HG02885 (cell line): ENCODE measurements at regions not wholly inside any gene's neighbourhood (a gene's known extent, or its start where the extent isn't known, plus 50 kb on each side); places are given as distances from the start of the nearest gene placed in this dataset.
"Not testable (repeated sequence)": the region's sequence is repeated elsewhere in the genome, so short reads cannot be mapped to it uniquely, and the experiment has no call there.

Source experiments
- ATAC-seq: cut with Tn5 transposase; IDR thresholded peaks from one replicate; pipeline ENCODE4 v1.9.1; 2021; ENCODE audit warnings: mild to moderate bottlenecking; ENCODE audit not compliant: unreplicated experiment, poor library complexity

- ATAC-seq, result no peak
These were observed 279.8 kb upstream of the SLC14A2 start for GRCh38 chr18:45335282-45336043.

GRCh38 chr18:45336448-45336847 is 278.8 kb upstream of the SLC14A2 start:
- ATAC-seq, result no peak

GRCh38 chr18:45337477-45337876 is 277.8 kb upstream of the SLC14A2 start:
- no peak for ATAC-seq

GRCh38 chr18:45339810-45340550 is 275.3 kb upstream of the SLC14A2 start:
- ATAC-seq, result no peak

GRCh38 chr18:45340884-45341283 is 274.4 kb upstream of the SLC14A2 start:
- ATAC-seq, result no peak

- ATAC-seq, result no peak
These were observed 273.8 kb upstream of the SLC14A2 start for GRCh38 chr18:45341454-45341853.

GRCh38 chr18:45342166-45342565 is 273.1 kb upstream of the SLC14A2 start:
- no peak for ATAC-seq

- no peak for ATAC-seq
These were observed 272.6 kb upstream of the SLC14A2 start for GRCh38 chr18:45342653-45343052.

GRCh38 chr18:45343365-45343764 is 271.9 kb upstream of the SLC14A2 start:
- no peak for ATAC-seq

- not testable (repeated sequence) for ATAC-seq
These were observed 270.6 kb upstream of the SLC14A2 start for GRCh38 chr18:45344680-45345079.

- ATAC-seq, result no peak
These were observed 266.3 kb upstream of the SLC14A2 start for GRCh38 chr18:45349019-45349418.

GRCh38 chr18:45349467-45349866 is 265.8 kb upstream of the SLC14A2 start:
- ATAC-seq, result no peak

- ATAC-seq, result no peak
These were observed 264.7 kb upstream of the SLC14A2 start for GRCh38 chr18:45350404-45351156.

- no peak for ATAC-seq
These were observed 262.4 kb upstream of the SLC14A2 start for GRCh38 chr18:45352874-45353273.

GRCh38 chr18:45353530-45353929 is 261.7 kb upstream of the SLC14A2 start:
- ATAC-seq, result no peak

GRCh38 chr18:45355944-45356520 is 259.2 kb upstream of the SLC14A2 start:
- peak; percentile 58 for ATAC-seq

GRCh38 chr18:45357686-45358470 is 257.4 kb upstream of the SLC14A2 start:
- ATAC-seq, result no peak

- ATAC-seq, result no peak
These were observed 255.8 kb upstream of the SLC14A2 start for GRCh38 chr18:45359275-45360009.

GRCh38 chr18:45361125-45361851 is 254.0 kb upstream of the SLC14A2 start:
- ATAC-seq, result no peak
